NCI-H526 (cell line): ENCODE measurements at regions not wholly inside any gene's neighbourhood (a gene's known extent, or its start where the extent isn't known, plus 50 kb on each side); places are given as distances from the start of the nearest gene placed in this dataset.

Source experiments
- DNase-seq, 2 experiments: peaks; one replicate each; lab custom pipeline; 2025; lab: John Stamatoyannopoulos, UW

- DNase-seq = no peak
These were observed 95.7 kb upstream of the ALDH1A3 start for GRCh38 chr15:100783760-100784492.

GRCh38 chr15:100784493-100785180 is 95.0 kb upstream of the ALDH1A3 start:
- DNase-seq = no peak

DNA sequence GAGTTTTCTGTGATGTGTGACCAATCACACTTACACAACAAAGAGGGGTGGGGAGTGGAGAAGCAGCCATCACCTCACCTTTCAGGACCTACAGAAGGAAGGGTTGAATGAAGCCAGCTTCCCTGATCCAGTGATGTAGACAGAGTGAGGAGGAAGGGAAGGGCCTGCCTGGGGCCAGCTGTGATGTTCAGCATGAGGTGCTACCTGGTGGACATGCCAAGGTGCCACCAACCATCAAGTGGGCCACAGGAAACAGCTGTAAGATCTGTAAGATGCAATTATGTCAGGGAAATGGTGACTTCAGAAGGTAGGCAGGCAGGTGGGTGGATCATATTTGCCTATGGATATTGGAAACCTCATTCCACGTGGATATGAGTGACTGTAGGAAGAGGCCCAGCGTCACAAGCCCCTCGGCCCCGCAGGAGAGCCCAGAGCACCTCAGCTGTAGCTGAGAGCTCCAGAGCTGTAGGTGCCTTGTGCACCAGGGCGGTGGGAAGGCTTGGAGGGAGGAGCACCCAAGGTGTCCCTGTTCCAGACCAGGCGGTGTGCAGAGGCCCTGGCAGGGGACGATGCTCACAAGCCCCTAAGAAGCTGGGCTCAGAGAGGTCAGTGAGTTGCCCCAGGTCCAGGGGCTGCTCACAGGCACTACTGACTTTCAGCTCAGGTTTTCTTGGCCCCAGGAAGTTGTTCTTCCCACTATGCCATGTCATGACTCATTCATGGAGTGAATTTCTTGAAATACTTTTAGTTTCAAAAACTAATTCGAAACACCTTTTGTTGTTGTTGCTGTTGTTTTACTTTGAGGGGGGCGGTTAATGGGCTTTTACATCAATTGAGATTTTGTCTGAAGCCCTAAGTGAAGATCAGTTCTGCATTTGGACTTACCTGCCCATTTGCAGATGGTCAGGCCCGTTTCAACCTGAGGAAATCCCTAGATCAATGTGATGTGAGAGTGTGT is 94.2 kb upstream of the ALDH1A3 start:
- DNase-seq = peak in 1 of 2 experiments; percentile 18

- no peak for DNase-seq
These were observed 93.5 kb upstream of the ALDH1A3 start for GRCh38 chr15:100786139-100786531.

DNA sequence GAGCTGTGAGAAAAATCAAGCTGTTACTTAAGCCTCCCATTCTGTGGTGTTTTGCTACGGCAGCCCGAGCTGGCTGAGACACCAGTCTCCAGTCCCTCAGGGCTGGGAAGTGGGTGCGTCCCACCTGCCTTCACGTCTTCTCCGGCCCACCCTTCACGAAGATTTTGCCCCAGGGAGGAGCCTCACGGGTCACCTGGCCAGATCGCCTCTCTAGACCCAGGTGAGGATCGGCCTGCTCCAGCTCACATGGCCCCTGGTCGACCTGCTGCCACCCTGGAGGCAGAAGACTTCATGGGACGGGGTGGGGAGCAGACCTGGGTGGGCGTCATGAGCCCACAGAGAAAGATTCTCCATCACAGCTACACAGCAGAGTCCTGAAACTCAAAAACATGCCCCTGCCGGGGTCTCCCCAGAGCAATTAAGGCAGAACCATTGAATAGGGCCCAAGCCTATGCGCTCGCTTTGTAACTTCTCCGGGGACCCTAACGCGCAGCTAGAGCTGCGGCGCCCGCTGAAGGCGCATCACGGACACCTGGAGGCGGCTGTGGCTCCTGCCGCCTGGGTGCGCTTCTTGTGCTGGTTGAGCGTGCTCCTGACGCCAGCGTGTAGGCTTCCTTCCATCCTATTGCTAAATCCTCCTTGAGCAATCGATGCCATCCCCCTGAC is 92.6 kb upstream of the ALDH1A3 start:
- DNase-seq = peak in 1 of 2 experiments; percentile 28

DNA sequence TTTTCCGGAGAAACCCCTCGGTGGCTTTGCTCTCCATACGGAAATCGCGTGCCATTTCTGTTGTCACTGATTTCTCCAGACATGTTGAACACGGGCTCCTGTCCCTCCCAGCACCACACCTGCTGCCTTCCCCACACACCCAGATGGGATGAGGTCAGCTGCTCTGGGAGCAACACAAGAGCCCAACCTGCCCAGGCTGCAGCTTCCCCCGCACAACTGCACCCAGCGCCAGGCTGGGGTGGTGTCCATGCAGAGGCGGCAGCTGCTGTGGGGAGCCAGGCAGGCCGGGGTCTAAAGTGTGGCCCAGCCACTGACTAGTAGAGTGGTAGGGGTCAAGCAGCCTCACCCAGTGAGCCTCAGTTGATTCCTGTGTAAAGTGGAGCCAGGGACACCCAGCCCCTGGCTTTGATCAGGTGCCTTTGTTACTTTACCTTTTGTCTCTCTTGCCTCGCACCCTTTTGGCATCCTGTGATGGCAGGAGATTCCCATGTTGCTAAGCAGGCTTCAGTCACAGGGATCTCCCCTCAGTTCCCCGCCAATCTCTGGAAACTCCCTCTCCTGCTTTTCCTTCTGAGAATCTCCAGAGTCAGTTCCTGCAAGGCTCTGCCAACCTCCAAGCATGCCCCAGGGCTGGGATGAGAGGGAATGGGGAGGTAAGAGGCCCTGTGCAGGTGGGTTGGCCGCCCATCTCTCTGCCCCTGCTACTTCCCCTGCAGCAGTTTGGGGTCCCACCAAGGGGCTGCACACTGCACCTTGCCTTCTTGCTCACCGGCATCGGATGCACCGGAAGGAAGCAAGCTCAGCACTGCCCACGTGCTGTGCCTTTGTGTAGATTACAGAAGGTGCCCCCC is 91.8 kb upstream of the ALDH1A3 start:
- peak in 1 of 2 experiments; percentile 19 for DNase-seq

DNA sequence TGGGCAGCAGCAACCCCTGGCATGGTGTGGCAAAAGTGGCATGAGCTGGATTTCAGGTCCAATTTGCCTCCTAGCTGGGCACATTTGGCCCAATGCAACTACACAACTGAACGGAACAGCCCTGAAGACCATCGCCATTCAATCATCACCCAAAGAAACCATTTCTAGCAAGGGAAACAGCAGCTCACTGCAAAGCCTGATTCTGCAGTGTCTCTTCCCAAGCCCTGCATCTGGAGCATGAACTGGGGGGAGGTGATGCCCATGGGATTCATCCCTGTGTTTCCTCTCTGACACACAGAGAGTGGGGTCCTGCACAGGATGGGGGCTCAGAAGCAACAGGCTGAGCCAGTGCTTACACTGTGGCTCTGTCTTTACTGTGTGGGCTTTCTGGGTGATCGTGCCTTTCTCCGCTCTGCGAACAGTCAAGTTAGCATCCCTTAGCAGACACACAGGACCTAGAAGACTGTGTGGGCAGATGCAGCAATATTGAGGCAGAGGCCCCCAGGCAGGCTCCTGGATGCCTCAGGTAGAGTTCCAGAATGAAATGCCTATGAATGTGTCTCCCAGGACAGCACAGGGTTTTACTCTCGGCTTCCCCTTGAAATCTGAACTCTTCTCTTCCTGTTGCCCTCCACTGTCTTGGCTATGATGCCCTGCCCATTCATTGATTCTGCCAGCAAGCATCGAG is 91.1 kb upstream of the ALDH1A3 start:
- no peak for DNase-seq

- no peak for DNase-seq
These were observed 88.8 kb upstream of the ALDH1A3 start for GRCh38 chr15:100790786-100791265.

DNA sequence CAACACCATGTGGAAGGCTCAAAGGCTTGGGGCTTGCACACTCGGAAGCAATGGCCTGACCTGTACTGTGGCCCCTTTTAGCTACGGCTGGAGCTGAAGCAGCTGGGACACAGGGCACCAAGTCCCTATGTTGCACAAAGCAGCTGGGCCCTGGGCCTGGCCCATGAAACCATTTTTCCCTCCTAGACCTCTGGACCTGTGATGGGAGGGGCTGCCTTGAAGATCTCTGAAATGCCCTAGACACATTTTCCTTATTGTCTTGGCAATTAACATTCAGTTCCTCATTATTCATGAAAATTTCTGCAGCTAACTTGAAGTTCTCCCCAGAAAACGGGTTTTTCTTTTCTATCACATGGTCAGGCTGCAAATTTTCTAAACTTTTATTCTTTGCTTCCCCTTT is 85.6 kb upstream of the ALDH1A3 start:
- no peak for DNase-seq

GRCh38 chr15:100801256-100801900 is 78.3 kb upstream of the ALDH1A3 start:
- DNase-seq = no peak

DNA sequence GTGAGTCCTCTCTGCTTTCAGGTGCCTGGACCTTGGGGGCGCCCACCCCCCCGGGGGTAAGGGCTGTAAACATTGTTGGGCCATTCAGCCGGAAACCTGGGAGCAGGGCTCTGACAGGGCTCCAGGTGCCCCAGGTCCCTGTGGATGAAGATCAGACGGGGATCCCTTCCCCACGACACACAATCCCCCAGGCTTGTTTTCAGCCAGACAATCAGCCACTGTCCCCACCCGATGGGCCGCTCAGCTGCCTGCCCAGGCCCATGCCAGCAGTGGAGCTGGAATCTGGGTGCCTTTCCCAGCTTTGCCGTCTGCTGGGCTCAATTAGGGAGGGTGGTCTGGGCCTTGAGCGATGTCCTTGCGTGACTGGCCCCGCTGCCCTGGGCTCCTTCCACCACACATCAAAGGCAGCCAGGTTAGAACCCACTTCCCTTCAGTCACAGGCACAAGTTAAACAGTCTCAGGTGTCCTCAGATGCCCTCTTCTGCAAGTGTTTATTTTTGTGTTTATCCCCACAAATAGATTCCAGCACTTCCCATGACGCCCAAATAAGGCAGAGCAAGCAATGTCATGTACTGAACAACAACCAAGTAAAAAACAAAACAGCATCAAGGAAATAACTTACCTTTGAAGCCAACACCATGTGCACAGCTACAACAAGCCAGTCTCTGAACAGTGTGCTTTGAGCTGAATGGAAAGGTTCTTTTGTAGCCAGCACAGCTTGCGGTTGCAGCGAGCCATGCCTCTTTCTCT is 77.0 kb upstream of the ALDH1A3 start:
- DNase-seq = no peak

DNA sequence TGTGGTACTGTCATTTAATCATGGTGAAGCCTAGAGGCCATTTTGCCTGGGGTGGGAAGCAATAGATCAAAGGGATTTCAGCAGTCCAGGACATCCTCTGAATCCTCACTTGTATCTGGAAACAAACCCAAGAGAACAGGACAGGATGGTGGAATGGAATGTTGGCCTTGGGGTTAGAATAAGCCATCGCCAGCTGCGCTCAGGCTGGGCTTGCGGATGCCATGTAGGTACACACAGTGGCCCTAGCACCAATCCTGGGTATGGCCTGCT is 76.5 kb upstream of the ALDH1A3 start:
- DNase-seq = no peak

- no peak for DNase-seq
These were observed 73.5 kb upstream of the ALDH1A3 start for GRCh38 chr15:100806157-100806556.

DNA sequence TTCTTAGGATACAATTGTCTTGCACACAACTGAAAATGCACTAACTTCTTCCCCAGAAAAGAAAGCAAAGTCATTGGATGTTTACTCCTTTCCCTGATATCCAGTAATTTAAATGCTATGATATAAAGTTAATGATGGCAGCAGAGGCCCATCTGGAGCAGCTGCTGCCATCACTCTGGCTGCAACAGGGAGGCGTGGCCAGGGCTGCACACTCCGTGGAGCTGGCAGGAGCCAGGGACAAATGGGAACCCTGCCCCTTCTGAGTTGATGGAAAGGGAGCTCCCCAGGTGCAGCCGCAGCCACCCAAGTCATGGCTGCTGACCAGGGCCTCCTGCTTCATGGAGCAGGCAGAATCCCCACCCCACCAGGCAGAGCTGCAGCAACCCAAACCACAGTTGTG is 72.6 kb upstream of the ALDH1A3 start:
- no peak for DNase-seq

DNA sequence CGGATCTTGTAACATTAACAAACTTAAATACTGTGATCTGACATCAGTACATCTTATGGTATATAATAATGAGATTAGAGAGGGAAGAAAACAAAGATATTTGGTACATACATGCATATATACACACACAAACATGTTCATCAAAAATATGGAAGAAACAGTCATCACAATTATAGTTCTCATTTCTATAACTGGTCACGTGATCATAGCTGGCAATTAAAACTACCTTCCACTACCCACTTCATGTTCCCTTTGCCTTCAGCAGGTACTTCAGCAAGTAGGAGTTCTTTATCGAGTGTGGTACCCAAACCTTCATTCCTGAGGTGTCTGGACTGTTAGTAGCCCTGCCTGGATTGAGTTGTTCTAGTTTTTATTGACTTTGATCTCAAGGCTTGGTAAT is 70.9 kb upstream of the ALDH1A3 start:
- DNase-seq = no peak

DNA sequence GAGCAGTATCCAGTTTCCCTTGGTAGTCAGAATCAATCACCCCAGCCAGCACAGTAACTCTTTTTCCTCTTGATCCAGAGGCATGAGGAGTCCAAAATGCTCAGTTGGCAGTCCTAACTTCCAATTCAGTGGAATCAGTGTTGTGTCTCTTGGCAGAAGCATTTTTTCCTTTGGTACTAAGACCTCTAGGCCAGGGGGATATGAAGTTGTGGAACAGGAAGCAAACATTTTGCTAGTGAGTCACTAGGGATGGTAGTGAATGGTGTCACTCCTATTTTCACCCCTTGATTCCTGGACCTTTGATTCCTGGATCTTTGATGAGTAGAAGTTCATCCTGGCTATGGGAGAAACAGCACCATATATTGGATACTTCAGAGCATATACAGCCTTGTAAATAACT is 70.5 kb upstream of the ALDH1A3 start:
- DNase-seq = no peak

- no peak for DNase-seq
These were observed 70.0 kb upstream of the ALDH1A3 start for GRCh38 chr15:100809587-100809986.

DNA sequence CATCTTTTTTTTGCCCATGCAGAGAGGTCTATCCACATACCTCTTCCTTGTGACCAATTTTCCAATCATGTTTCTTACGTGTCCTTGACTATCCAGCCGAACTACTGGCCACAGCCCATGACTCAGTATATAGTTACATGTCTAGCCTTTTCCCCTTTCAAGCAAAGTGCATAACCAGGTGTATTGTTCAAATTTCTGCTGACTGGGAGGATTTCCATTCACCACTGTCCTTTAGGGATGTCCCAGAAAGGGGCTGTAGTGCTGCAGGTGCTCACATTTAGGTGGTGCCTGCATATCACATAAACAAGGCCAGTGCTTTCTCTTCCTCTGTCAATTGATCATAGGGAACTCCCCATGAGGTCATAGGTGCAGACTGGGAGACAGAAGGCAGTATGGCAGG is 69.4 kb upstream of the ALDH1A3 start:
- no peak for DNase-seq

- DNase-seq = no peak
These were observed 68.8 kb upstream of the ALDH1A3 start for GRCh38 chr15:100810831-100811230.
